WTC11 (cell line): ENCODE measurements at regions not wholly inside any gene's neighbourhood (a gene's known extent, or its start where the extent isn't known, plus 50 kb on each side); places are given as distances from the start of the nearest gene placed in this dataset.

Experiments used
- ATAC-seq: fragments of 200-7000 bp; cut with Tn5 transposase; 2 replicates; pipeline ENCODE4 v1.10.0; 2021; ENCODE audit warnings: mild to moderate bottlenecking, moderate library complexity
- CTCF ChIA-PET: fragments of 300-600 bp; sonication (Branson Sonifier 250); formaldehyde crosslinking; loops from one replicate; lab custom pipeline; 2021; ENCODE audit warnings: antibody characterized with exemption; lab: Charles Lee
- POLR2A ChIA-PET: fragments of 350-600 bp; sonication (Branson Sonifier 250); formaldehyde crosslinking; loops from one replicate; lab custom pipeline; 2021; ENCODE audit warnings: antibody characterized with exemption; lab: Charles Lee
- DNase-seq: peaks from one replicate; pipeline ENCODE4 v3.0.0; 2021; ENCODE audit warnings: low spot score
- H3K27ac Mint-ChIP-seq: 2 replicates; pipeline ENCODE4 v1.8.0; 2021; ENCODE audit warnings: mixed read lengths
- H3K27me3 Mint-ChIP-seq: 2 replicates; pipeline ENCODE4 v1.8.0; 2021; ENCODE audit warnings: low read depth, mild to moderate bottlenecking, moderate library complexity, mixed read lengths
- H3K36me3 Mint-ChIP-seq: 2 replicates; pipeline ENCODE4 v1.8.0; 2021; ENCODE audit warnings: mixed read lengths
- H3K4me1 Mint-ChIP-seq: 2 replicates; pipeline ENCODE4 v1.8.0; 2022; ENCODE audit warnings: mixed read lengths
- H3K4me3 Mint-ChIP-seq: 2 replicates; pipeline ENCODE4 v1.8.0; 2021; ENCODE audit warnings: mild to moderate bottlenecking, moderate library complexity, mixed read lengths
- H3K9me3 Mint-ChIP-seq: 2 replicates; pipeline ENCODE4 v1.8.0; 2021; ENCODE audit warnings: mixed read lengths
- E2F4 ChIP-seq: sonication (generic); formaldehyde crosslinking; IDR thresholded peaks from 2 replicates; pipeline ENCODE4 v1.8.1; 2022; ENCODE audit warnings: low read depth, mild to moderate bottlenecking, moderate library complexity, missing genetic modification reagents, borderline replicate concordance
- ETV6 ChIP-seq: sonication (generic); formaldehyde crosslinking; IDR thresholded peaks from 2 replicates; pipeline ENCODE4 v1.8.1; 2022; ENCODE audit warnings: mild to moderate bottlenecking, missing genetic modification reagents
- FOXP1 ChIP-seq: sonication (generic); formaldehyde crosslinking; IDR thresholded peaks from 2 replicates; pipeline ENCODE4 v1.8.0; 2022; ENCODE audit warnings: missing genetic modification reagents, mild to moderate bottlenecking, moderate library complexity, borderline replicate concordance
- GTF2I ChIP-seq: fragments of 250-450 bp; sonication (Bioruptor Pico); conservative IDR thresholded peaks from 2 replicates; pipeline ENCODE4 v1.4.0; 2021; ENCODE audit warnings: mild to moderate bottlenecking
- IRF1 ChIP-seq: sonication (generic); formaldehyde crosslinking; IDR thresholded peaks from 2 replicates; pipeline ENCODE4 v1.8.0; 2023; ENCODE audit warnings: missing genetic modification reagents
- MXD4 ChIP-seq: fragments of 250-450 bp; sonication (Bioruptor Pico); IDR thresholded peaks from 2 replicates; pipeline ENCODE4 v1.8.0; 2021; ENCODE audit warnings: mild to moderate bottlenecking, moderate library complexity, borderline replicate concordance
- OVOL2 ChIP-seq: fragments of 250-450 bp; sonication (Bioruptor Pico); IDR thresholded peaks from 2 replicates; pipeline ENCODE4 v1.9.0; 2021; ENCODE audit warnings: mild to moderate bottlenecking, borderline replicate concordance
- PRDM15 ChIP-seq: sonication (generic); formaldehyde crosslinking; IDR thresholded peaks from 2 replicates; pipeline ENCODE4 v1.8.0; 2022; ENCODE audit warnings: missing genetic modification reagents
- PRRX2 ChIP-seq: fragments of 250-450 bp; sonication (Bioruptor Pico); IDR thresholded peaks from 2 replicates; pipeline ENCODE4 v1.8.0; 2021; ENCODE audit warnings: mild to moderate bottlenecking
- RORB ChIP-seq: fragments of 250-450 bp; sonication (Bioruptor Pico); IDR thresholded peaks from 2 replicates; pipeline ENCODE4 v1.9.0; 2021; ENCODE audit warnings: mild to moderate bottlenecking
- SOX15 ChIP-seq: fragments of 250-450 bp; sonication (Bioruptor Pico); IDR thresholded peaks from 2 replicates; pipeline ENCODE4 v1.9.0; 2021; ENCODE audit warnings: mild to moderate bottlenecking
- TEAD1 ChIP-seq: sonication (generic); formaldehyde crosslinking; IDR thresholded peaks from 2 replicates; pipeline ENCODE4 v1.8.0; 2022; ENCODE audit warnings: mild to moderate bottlenecking, missing genetic modification reagents
- ZBTB43 ChIP-seq: sonication (generic); formaldehyde crosslinking; IDR thresholded peaks from 2 replicates; pipeline ENCODE4 v1.8.1; 2023; ENCODE audit warnings: mild to moderate bottlenecking, missing genetic modification reagents
- ZNF138 ChIP-seq: sonication (generic); formaldehyde crosslinking; conservative IDR thresholded peaks from 2 replicates; pipeline ENCODE4 v1.8.1; 2022; ENCODE audit warnings: mild to moderate bottlenecking, moderate library complexity, missing genetic modification reagents
- ZNF232 ChIP-seq: sonication (generic); formaldehyde crosslinking; IDR thresholded peaks from 2 replicates; pipeline ENCODE4 v1.8.0; 2022; ENCODE audit warnings: mild to moderate bottlenecking, missing genetic modification reagents
- ZNF416 ChIP-seq: fragments of 250-450 bp; sonication (Bioruptor Pico); IDR thresholded peaks from 2 replicates; pipeline ENCODE4 v1.9.0; 2021; ENCODE audit warnings: mild to moderate bottlenecking, inconsistent platforms
- TF ChIP-seq, protein P1 (sequence below): fragments of 250-450 bp; sonication (Bioruptor Pico); IDR thresholded peaks from 2 replicates; pipeline ENCODE4 v1.8.0; 2021; ENCODE audit warnings: mild to moderate bottlenecking
- TF ChIP-seq, protein P2 (sequence below): fragments of 250-450 bp; sonication (Bioruptor Pico); IDR thresholded peaks from 2 replicates; pipeline ENCODE4 v1.9.0; 2021; ENCODE audit warnings: mild to moderate bottlenecking

GRCh38 chr2:16063251-16063850 lies 123.0 kb downstream of the MYCN start:
- H3K9me3 Mint-ChIP-seq = peaks cover 51% of the 10 kb centered on the region
- TF ChIP-seq PRDM15 (CRISPR knock-in tag) (no peak), GTF2I (no peak), IRF1 (CRISPR knock-in tag) (no peak), PRRX2 (CRISPR knock-in tag) (no peak), SOX15 (CRISPR knock-in tag) (no peak)
- TF ChIP-seq, protein P1, sequence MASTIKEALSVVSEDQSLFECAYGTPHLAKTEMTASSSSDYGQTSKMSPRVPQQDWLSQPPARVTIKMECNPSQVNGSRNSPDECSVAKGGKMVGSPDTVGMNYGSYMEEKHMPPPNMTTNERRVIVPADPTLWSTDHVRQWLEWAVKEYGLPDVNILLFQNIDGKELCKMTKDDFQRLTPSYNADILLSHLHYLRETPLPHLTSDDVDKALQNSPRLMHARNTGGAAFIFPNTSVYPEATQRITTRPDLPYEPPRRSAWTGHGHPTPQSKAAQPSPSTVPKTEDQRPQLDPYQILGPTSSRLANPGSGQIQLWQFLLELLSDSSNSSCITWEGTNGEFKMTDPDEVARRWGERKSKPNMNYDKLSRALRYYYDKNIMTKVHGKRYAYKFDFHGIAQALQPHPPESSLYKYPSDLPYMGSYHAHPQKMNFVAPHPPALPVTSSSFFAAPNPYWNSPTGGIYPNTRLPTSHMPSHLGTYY (CRISPR knock-in tag) = no peak
- peaks cover 7% of the 10 kb centered on the region for H3K27me3 Mint-ChIP-seq
- no peaks in the 10 kb centered on the region for H3K4me1 Mint-ChIP-seq
- CTCF ChIA-PET = no interaction called here
- peaks cover 38% of the 10 kb centered on the region for H3K36me3 Mint-ChIP-seq
- H3K4me3 Mint-ChIP-seq = no peak overlapping the region
- ATAC-seq (no peak), DNase-seq (no peak)
- POLR2A ChIA-PET = no interaction called here
- H3K27ac Mint-ChIP-seq = no peak overlapping the region

GRCh38 chr2:16062471-16063250 lies 122.3 kb downstream of the MYCN start:
- Mint-ChIP-seq H3K4me1 (no peaks in the 10 kb centered on the region), H3K27me3 (peaks cover 7% of the 10 kb centered on the region), H3K27ac (no peak overlapping the region), H3K9me3 (peaks cover 51% of the 10 kb centered on the region), H3K36me3 (peaks cover 38% of the 10 kb centered on the region), H3K4me3 (no peak overlapping the region)
- ATAC-seq = no peak
- POLR2A ChIA-PET = no interaction called here
- no peak for TF ChIP-seq ZNF232 (CRISPR knock-in tag)
- TF ChIP-seq RORB (CRISPR knock-in tag) = no peak
- no peak for TF ChIP-seq OVOL2 (CRISPR knock-in tag)
- no peak for TF ChIP-seq ZNF138
- no peak for TF ChIP-seq ETV6 (CRISPR knock-in tag)
- no peak for TF ChIP-seq FOXP1 (CRISPR knock-in tag)
- TF ChIP-seq, protein P2, sequence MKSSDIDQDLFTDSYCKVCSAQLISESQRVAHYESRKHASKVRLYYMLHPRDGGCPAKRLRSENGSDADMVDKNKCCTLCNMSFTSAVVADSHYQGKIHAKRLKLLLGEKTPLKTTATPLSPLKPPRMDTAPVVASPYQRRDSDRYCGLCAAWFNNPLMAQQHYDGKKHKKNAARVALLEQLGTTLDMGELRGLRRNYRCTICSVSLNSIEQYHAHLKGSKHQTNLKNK = no peak
- DNase-seq = no peak
- CTCF ChIA-PET = no interaction called here

DNA sequence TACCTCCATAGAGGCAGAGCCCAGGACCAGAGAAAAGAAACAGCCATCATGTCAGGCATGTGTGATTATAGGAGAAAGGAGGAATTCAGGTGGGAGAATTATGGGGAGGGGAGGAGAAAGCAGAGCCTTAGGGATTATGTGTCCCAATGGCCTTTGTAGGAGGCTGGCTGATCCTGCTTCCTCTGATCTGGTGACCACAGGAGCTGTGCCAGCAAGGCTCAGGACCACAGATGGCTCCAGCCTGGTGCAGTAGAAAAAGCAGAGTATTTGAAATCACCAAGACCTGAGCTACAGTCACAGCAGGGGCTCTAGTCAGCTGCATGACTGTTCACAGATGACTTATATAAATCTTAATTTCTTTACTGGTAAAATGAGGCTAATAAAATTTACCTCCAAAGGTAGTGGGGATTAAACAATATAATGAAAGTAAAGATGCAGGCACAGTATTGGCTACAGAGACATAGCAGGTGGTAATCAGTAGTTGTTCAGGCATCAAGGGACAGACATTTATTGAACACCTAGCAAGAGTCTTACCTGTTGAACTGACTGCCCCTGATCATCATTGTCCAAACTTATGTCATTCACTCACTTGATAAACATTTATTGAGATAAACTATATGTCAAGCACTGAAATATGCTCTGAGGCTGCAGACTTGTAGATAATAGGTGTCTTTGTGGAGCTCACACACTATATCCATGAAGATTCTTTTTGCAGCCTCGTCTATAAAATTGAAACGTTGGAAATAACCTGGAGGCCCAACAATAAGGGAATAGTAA lies 121.3 kb downstream of the MYCN start:
- H3K4me3 Mint-ChIP-seq = no peak overlapping the region
- peaks cover 54% of the 10 kb centered on the region for H3K9me3 Mint-ChIP-seq
- ATAC-seq (no peak), DNase-seq (no peak)
- no peaks in the 10 kb centered on the region for H3K4me1 Mint-ChIP-seq
- ChIA-PET POLR2A (no interaction called here), CTCF (no interaction called here)
- peaks cover 38% of the 10 kb centered on the region for H3K36me3 Mint-ChIP-seq
- H3K27me3 Mint-ChIP-seq = peaks cover 7% of the 10 kb centered on the region
- no peak for TF ChIP-seq MXD4 (CRISPR knock-in tag)
- TF ChIP-seq, protein P1 (CRISPR knock-in tag) = no peak
- TF ChIP-seq E2F4 (CRISPR knock-in tag) = no peak
- TF ChIP-seq OVOL2 (CRISPR knock-in tag) = no peak
- no peak for TF ChIP-seq ZBTB43 (CRISPR knock-in tag)
- TF ChIP-seq ZNF416 (CRISPR knock-in tag) = no peak
- no peak for TF ChIP-seq TEAD1 (CRISPR knock-in tag)
- H3K27ac Mint-ChIP-seq = no peak overlapping the region
